ENCODE measurements at regions not wholly inside any gene's neighbourhood (a gene's known extent, or its start where the extent isn't known, plus 50 kb on each side); places are given as distances from the start of the nearest gene placed in this dataset.

DNA sequence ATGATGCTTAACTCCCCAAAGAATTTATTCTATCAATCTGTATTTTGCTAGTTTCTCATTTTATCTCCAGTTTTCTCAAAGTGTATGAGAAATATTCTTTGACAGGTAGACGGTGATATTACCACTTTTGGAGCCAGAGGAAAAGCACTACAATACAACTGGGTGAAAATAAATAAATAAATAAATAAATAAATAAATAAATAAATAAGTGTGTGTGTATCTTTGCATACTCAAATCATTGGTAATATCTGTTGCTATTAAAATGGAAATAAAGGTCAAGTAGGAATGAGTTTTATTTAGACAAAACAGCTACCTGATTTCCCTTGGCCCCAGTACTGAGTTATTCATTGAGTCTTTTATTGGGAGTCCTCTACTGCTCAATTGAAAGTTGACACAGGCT, 114.3 kb downstream of the RBMX2 start:
- H3K27me3 ChIP-seq: no peaks in the 10 kb centered on the region
- H3K9me3 ChIP-seq: no peaks in the 10 kb centered on the region
- H3K27ac ChIP-seq: no peak overlapping the region
- no peaks in the 10 kb centered on the region for H3K36me3 ChIP-seq
- H3K4me1 ChIP-seq: no peaks in the 10 kb centered on the region
- intact Hi-C loops (cut with DNase I; ENCODE audit: low total_unique reads): no loop called here
- TF ChIP-seq, protein P1, sequence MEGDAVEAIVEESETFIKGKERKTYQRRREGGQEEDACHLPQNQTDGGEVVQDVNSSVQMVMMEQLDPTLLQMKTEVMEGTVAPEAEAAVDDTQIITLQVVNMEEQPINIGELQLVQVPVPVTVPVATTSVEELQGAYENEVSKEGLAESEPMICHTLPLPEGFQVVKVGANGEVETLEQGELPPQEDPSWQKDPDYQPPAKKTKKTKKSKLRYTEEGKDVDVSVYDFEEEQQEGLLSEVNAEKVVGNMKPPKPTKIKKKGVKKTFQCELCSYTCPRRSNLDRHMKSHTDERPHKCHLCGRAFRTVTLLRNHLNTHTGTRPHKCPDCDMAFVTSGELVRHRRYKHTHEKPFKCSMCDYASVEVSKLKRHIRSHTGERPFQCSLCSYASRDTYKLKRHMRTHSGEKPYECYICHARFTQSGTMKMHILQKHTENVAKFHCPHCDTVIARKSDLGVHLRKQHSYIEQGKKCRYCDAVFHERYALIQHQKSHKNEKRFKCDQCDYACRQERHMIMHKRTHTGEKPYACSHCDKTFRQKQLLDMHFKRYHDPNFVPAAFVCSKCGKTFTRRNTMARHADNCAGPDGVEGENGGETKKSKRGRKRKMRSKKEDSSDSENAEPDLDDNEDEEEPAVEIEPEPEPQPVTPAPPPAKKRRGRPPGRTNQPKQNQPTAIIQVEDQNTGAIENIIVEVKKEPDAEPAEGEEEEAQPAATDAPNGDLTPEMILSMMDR (IDR thresholded peaks at IDR 0.05): no peak
- no peak for DNase-seq
- H3K4me3 ChIP-seq: no peak overlapping the region

DNA sequence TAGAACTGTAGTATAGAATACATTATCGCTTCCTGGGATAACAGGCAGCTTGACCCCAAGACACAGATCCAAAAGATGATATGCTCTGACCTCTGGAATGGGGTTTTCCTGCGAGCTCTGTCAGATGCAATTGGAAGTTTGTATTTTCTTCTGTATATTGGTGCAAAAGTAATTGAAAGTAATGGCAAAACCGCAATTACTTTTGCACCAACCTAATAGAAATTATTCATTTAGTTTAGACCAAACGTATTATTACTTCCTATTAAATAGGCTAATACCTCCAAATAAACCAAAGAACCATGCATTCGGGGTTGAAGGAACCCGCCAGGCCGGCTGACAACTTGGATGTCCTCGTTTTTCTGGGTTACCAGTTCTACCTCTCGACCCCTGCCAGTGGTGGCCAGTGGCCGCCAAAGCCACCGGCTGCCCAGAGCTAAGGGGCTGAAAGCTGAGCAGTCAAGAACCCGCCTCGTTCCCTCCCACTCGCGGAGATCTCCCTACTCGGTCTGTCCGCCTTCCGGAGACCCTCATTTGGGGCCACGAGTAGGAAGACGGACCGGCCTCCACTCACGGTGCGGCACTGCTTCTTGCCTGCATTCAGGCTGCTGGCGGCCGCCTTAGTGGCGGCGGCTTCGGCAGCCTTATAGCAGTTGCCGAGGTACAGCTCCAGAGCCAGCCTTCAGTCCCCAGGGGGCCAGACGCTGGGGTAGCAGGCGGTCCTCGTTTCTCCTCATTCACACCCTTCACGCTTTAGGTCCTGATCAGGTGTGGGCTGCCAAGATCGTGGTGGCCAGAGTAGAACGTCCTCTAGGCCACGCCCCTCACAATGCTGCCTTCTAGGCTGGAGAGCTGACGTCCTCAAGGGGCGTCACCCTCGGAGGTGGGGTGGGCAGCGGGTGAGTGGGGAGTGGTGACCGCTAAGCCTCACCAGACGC, 121.9 kb downstream of the RBMX2 start:
- Histone ChIP-seq H3K4me3 (peak overlapping the region; percentile 10 to 28), H3K27ac (no peak overlapping the region), H3K36me3 (no peaks in the 10 kb centered on the region), H3K27me3 (no peaks in the 10 kb centered on the region), H3K4me1 (no peaks in the 10 kb centered on the region), H3K9me3 (no peaks in the 10 kb centered on the region)
- peak; percentile 26 to 28 for DNase-seq
- intact Hi-C loops (cut with DNase I; ENCODE audit: low total_unique reads): no loop called here
- TF ChIP-seq POLR2A (IDR thresholded peaks at IDR 0.05): no peak
- TF ChIP-seq, protein P1 (IDR thresholded peaks at IDR 0.05): no peak

DNA sequence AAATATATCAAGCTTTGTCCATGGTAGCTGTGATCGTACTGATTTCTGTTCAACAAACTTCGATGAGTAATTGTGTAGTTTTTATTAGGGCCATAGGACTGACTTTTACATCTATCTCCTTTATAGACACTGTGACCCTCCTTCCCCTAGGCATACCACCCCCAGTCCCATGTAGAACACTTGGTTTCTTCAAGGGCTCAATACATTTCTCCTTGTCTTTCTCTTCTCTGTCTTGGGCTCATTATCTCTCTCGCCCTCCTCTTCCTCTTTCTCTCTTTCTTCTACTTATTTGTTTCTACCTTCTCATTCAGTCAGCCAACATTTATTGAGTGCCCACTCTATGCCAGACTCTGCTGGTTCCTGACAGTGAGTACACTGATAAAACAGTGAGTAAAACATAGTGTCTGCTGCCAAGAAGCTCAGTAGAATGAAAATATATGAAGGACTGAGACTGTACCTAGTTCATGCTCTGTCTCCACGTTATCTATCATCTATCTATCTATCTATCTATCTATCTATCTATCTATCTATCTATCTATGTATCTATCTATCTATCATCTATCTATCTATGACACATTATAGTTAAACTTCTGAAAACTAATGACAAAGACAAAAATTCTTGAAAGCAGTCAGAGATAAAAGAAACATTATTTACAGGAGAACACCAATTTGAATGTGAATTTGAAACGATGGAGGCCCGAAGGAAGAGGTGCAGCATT, 122.8 kb downstream of the RBMX2 start:
- Histone ChIP-seq H3K4me3 (no peak overlapping the region), H3K27ac (no peak overlapping the region)

DNA sequence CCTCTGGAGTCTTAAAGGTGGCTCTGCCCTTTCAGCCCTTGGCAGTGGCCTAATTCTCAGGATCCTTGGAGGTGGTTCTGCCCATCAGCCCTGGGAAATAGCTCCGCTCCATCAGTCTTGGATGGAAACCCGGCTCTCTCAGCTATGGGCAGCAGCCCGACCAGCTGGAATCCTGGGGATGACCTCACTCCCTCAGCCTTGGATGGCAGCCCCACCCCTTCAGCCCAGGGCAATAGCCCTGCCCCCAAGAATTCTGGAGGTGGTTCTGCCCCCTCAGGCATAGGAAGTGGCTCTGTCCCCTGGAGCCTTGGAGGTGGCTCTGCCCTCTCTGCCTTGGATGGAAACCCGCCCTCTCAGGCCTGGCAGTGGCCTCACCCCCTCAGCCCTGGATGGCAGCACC, 127.7 kb downstream of the RBMX2 start:
- Histone ChIP-seq H3K27me3 (no peaks in the 10 kb centered on the region), H3K4me3 (no peak overlapping the region), H3K9me3 (no peaks in the 10 kb centered on the region), H3K36me3 (no peaks in the 10 kb centered on the region), H3K4me1 (no peaks in the 10 kb centered on the region), H3K27ac (no peak overlapping the region)
- DNase-seq: no peak
- TF ChIP-seq POLR2A (IDR thresholded peaks at IDR 0.05): no peak
- TF ChIP-seq, protein P1 (IDR thresholded peaks at IDR 0.05): no peak
- intact Hi-C loops (cut with DNase I; ENCODE audit: low total_unique reads): no loop called here

More for the DNA sequence above, 122.8 kb downstream of the RBMX2 start:
- intact Hi-C loops (cut with DNase I; ENCODE audit: low total_unique reads): no loop called here
- no peaks in the 10 kb centered on the region for H3K36me3 ChIP-seq
- no peak for TF ChIP-seq POLR2A (IDR thresholded peaks at IDR 0.05)
- TF ChIP-seq, protein P1 (IDR thresholded peaks at IDR 0.05): no peak
- no peaks in the 10 kb centered on the region for H3K9me3 ChIP-seq
- no peak for DNase-seq
- no peaks in the 10 kb centered on the region for H3K27me3 ChIP-seq
- no peaks in the 10 kb centered on the region for H3K4me1 ChIP-seq

DNA sequence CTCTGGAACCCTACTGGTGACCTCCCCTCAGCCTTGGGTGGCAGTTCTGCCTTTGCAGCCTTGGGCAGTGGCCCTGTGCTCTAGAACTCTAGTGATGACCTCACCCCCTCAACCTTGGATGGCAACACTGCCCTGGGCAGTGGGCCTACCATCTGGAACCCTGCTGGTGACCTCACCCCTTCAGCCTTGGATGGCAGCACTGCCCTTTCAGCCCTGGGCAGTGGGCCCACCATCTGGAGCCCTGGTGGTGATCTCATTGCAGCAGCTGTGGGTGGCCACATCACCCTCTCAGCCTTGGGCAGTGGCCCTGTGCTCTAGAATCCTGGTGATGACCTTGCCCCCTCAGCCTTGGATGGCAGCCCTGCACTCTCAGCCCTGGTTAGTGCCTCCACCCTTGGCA, 129.3 kb downstream of the RBMX2 start:
- H3K27ac ChIP-seq: no peak overlapping the region
- no peaks in the 10 kb centered on the region for H3K27me3 ChIP-seq
- H3K4me1 ChIP-seq: no peaks in the 10 kb centered on the region
- no peak overlapping the region for H3K4me3 ChIP-seq
- no peaks in the 10 kb centered on the region for H3K9me3 ChIP-seq
- DNase-seq: no peak
- TF ChIP-seq, protein P1 (IDR thresholded peaks at IDR 0.05): no peak
- no peak for TF ChIP-seq POLR2A (IDR thresholded peaks at IDR 0.05)
- H3K36me3 ChIP-seq: no peaks in the 10 kb centered on the region
- intact Hi-C loops (cut with DNase I; ENCODE audit: low total_unique reads): no loop called here

All from uterus (tissue), 3 donors.